A549 (cell line): ENCODE measurements at regions not wholly inside any gene's neighbourhood (a gene's known extent, or its start where the extent isn't known, plus 50 kb on each side); places are given as distances from the start of the nearest gene placed in this dataset.

Experiments
- ATAC-seq, 2 experiments: fragments of 200-7000 bp in 1 of 2; fragments of >200 bp in 1 of 2; cut with Nextera tagmentation in 1 of 2; cut with Tn5 transposase in 1 of 2; 3 replicates each; pipeline versions ENCODE4 v1.8.0 to v1.9.1; 2018 to 2020; ENCODE audit warnings: mild to moderate bottlenecking in 1 of 2, moderate library complexity in 1 of 2
- CTCF ChIA-PET: fragments of 300-600 bp; sonication (Branson Sonifier 250); formaldehyde crosslinking; extraction: SDS; loops from one replicate; lab custom pipeline; 2021; ENCODE audit warnings: antibody characterized with exemption, inconsistent platforms; lab: Yijun Ruan, JAX
- POLR2A ChIA-PET: fragments of 350-600 bp; formaldehyde crosslinking; extraction: SDS; loops from one replicate; lab custom pipeline; 2021; ENCODE audit warnings: antibody characterized with exemption, inconsistent platforms; lab: Yijun Ruan, JAX
- DNase-seq, 2 experiments: peaks; one replicate each; pipeline versions ENCODE4 v3.0.0 to v3.0.0-alpha.2; 2011 to 2016; ENCODE audit warnings: low read depth in 1 of 2, low spot score in 1 of 2
- FAIRE-seq: peaks from 2 replicates; lab custom pipeline; 2011; peaks lifted over from hg19 to GRCh38; lab: Jason Lieb, UNC
- H3K27ac ChIP-seq, 2 experiments: fragments of >200 bp; sonication (Bioruptor Twin); formaldehyde crosslinking; 3 replicates each; pipeline ENCODE4 v1.5.1; 2016 to 2017
- H3K4me1 ChIP-seq: fragments of >200 bp; sonication (Bioruptor Twin); formaldehyde crosslinking; 3 replicates; pipeline ENCODE4 v1.6.1; 2016
- H3K4me2 ChIP-seq: fragments of >200 bp; sonication (Bioruptor Twin); formaldehyde crosslinking; 3 replicates; pipeline ENCODE4 v1.6.1; 2016
- H3K4me3 ChIP-seq: fragments of >200 bp; sonication (Bioruptor Twin); formaldehyde crosslinking; 3 replicates; pipeline ENCODE4 v1.5.1; 2016
- H3K9me3 ChIP-seq: fragments of >200 bp; sonication (Bioruptor Twin); formaldehyde crosslinking; 3 replicates; pipeline ENCODE4 v1.6.1; 2016
- BCL3 ChIP-seq: fragments of >200 bp; sonication (Bioruptor Twin); formaldehyde crosslinking; IDR thresholded peaks from 3 replicates; pipeline ENCODE4 v1.6.1; 2016
- BHLHE40 ChIP-seq: IDR thresholded peaks from 2 replicates; pipeline ENCODE4 v1.6.1; 2012; ENCODE audit warnings: low read depth, low read length, inconsistent platforms
- CEBPB ChIP-seq, 2 experiments: fragments of >200 bp in 1 of 2; sonication (Bioruptor Twin) in 1 of 2; formaldehyde crosslinking in 1 of 2; IDR thresholded peaks; 2 replicates each; pipeline ENCODE4 v1.6.1; 2012 to 2016
- EHMT2 ChIP-seq: fragments of 200-600 bp; sonication (generic); IDR thresholded peaks from 2 replicates; pipeline ENCODE4 v1.6.1; 2016; ENCODE audit warnings: antibody characterized with exemption, low read depth, mild to moderate bottlenecking, moderate library complexity
- ELK1 ChIP-seq: fragments of 150-350 bp; IDR thresholded peaks from 2 replicates; pipeline ENCODE4 v1.6.1; 2014; ENCODE audit warnings: low read depth, mild to moderate bottlenecking, low read length
- FOSL2 ChIP-seq, 2 experiments: fragments of 450-650 bp in 1 of 2; fragments of >200 bp in 1 of 2; sonication (Bioruptor Twin) in 1 of 2; formaldehyde crosslinking; IDR thresholded peaks; 2 replicates each; pipeline versions ENCODE4 v1.5.0 to v1.6.1; 2016 to 2020; ENCODE audit warnings: mild to moderate bottlenecking in 1 of 2, moderate library complexity in 1 of 2
- FOXS1 ChIP-seq: fragments of 250-450 bp; sonication (Bioruptor Pico); IDR thresholded peaks from 2 replicates; pipeline ENCODE4 v1.5.0; 2020; ENCODE audit warnings: mild to moderate bottlenecking, moderate library complexity
- NFE2L2 ChIP-seq: fragments of 150-350 bp; conservative IDR thresholded peaks from 2 replicates; pipeline ENCODE4 v1.6.1; 2014; ENCODE audit warnings: low read length
- NPAS2 ChIP-seq: fragments of 250-450 bp; sonication (Bioruptor Pico); IDR thresholded peaks from 2 replicates; pipeline ENCODE4 v1.8.0; 2022; ENCODE audit warnings: mild to moderate bottlenecking, moderate library complexity, borderline replicate concordance
- NR3C1 ChIP-seq: fragments of >200 bp; sonication (Bioruptor Twin); formaldehyde crosslinking; IDR thresholded peaks from 3 replicates; pipeline ENCODE4 v1.6.1; 2017
- PHF8 ChIP-seq: fragments of 200-600 bp; sonication (generic); IDR thresholded peaks from 2 replicates; pipeline ENCODE4 v1.6.1; 2016; ENCODE audit warnings: low read depth, mild to moderate bottlenecking, antibody characterized with exemption, moderate library complexity, borderline replicate concordance
- RAD21 ChIP-seq, 2 experiments: fragments of >200 bp in 1 of 2; sonication (Bioruptor Twin) in 1 of 2; formaldehyde crosslinking in 1 of 2; IDR thresholded peaks in 1 of 2; conservative IDR thresholded peaks in 1 of 2; 2 replicates in 1 of 2; 3 replicates in 1 of 2; pipeline ENCODE4 v1.6.1; 2012 to 2018; ENCODE audit warnings: inconsistent platforms in 1 of 2
- SMC3 ChIP-seq: fragments of >200 bp; sonication (Bioruptor Twin); formaldehyde crosslinking; IDR thresholded peaks from 3 replicates; pipeline ENCODE4 v1.6.1; 2018; ENCODE audit warnings: inconsistent platforms
- TP53 ChIP-seq: fragments of 250-450 bp; sonication (Bioruptor Pico); IDR thresholded peaks from 2 replicates; pipeline ENCODE4 v1.5.0; 2021; ENCODE audit warnings: mild to moderate bottlenecking, moderate library complexity
- WGBS: methylation state at CpG from one replicate; pipeline ENCODE4 v1.1.6; 2017; ENCODE audit errors: missing lambda C conversion rate; 5-methylcytosine and 5-hydroxymethylcytosine counted together

GRCh38 chr20:11438412-11438811 lies 479.3 kb upstream of the BTBD3 start:
- 77% methylated on average over 6 of the region's 6 CpGs for WGBS
- H3K9me3 ChIP-seq, result peaks cover 31% of the 10 kb centered on the region
- ATAC-seq (no peak), FAIRE-seq (no peak), DNase-seq (no peak)
- POLR2A ChIA-PET, result no interaction called here
- 0 out of 5 replicates have a peak, but pooled peaks have one; percentile 11 to 27 for TF ChIP-seq RAD21 (conservative IDR thresholded peaks at IDR 0.05 in 1 of 2, IDR thresholded peaks at IDR 0.05 in 1 of 2)
- no peak for TF ChIP-seq BHLHE40
- H3K27ac ChIP-seq, result no peak overlapping the region
- H3K4me1 ChIP-seq, result no peaks in the 10 kb centered on the region
- H3K4me2 ChIP-seq, result no peak overlapping the region
- no peak overlapping the region for H3K4me3 ChIP-seq
- CTCF ChIA-PET, result interaction anchor here (0.8 to 1.2 kb wide), 2 partner anchors 8 to 20 kb away, joined by 3 to 4 read pairs; no protein-coding TSS in a partner anchor

- no peak for TF ChIP-seq FOSL2 (IDR thresholded peaks at IDR 0.05)
- TF ChIP-seq FOSL2 (CRISPR knock-in tag; IDR thresholded peaks at IDR 0.05), result no peak
- no peak for TF ChIP-seq EHMT2
- no peak for TF ChIP-seq NPAS2 (CRISPR knock-in tag)
- no peak for TF ChIP-seq ELK1
- TF ChIP-seq, all 56 proteins: peak for 0
- FAIRE-seq (no peak), DNase-seq (no peak), ATAC-seq (no peak)
- 56% methylated on average over 3 of the region's 3 CpGs for WGBS
- POLR2A ChIA-PET, result no interaction called here
- Histone ChIP-seq H3K9me3 (no peaks in the 10 kb centered on the region), H3K27ac (no peak overlapping the region; a peak in 1 of 6 replicates), H3K4me1 (no peaks in the 10 kb centered on the region), H3K4me2 (no peak overlapping the region), H3K4me3 (no peak overlapping the region)
- CTCF ChIA-PET, result no interaction called here
Measured at GRCh38 chr20:11443382-11444119, 474.1 kb upstream of the BTBD3 start.

GRCh38 chr20:11445161-11445560 lies 472.5 kb upstream of the BTBD3 start:
- POLR2A ChIA-PET, result no interaction called here
- WGBS, result 62% methylated on average over 3 of the region's 3 CpGs
- no peak for DNase-seq
- Histone ChIP-seq H3K9me3 (no peaks in the 10 kb centered on the region), H3K27ac (0 out of 6 replicates have a peak overlapping the region, but pooled peaks of 1 of the 2 experiments have one; percentile 3), H3K4me3 (no peak overlapping the region), H3K4me1 (no peaks in the 10 kb centered on the region), H3K4me2 (no peak overlapping the region)
- CTCF ChIA-PET, result interaction anchor here (1.3 kb wide), 1 partner anchor 9 kb away, joined by 3 read pairs; no protein-coding TSS in a partner anchor
- TF ChIP-seq TP53 (CRISPR knock-in tag) (no peak), RAD21 (conservative IDR thresholded peaks at IDR 0.05 in 1 of 2, IDR thresholded peaks at IDR 0.05 in 1 of 2) (no peak), NR3C1 (no peak), NFE2L2 (no peak), BCL3 (no peak), SMC3 (no peak), PHF8 (no peak)
- FAIRE-seq, result no peak
- no peak for ATAC-seq

GRCh38 chr20:11445891-11446290 lies 471.8 kb upstream of the BTBD3 start:
- no peak for FAIRE-seq
- H3K4me3 ChIP-seq, result no peak overlapping the region
- no peak overlapping the region for H3K27ac ChIP-seq
- H3K4me1 ChIP-seq, result no peaks in the 10 kb centered on the region
- TF ChIP-seq PHF8 (no peak), NR3C1 (no peak), SMC3 (no peak), FOXS1 (no peak), EHMT2 (no peak), CEBPB (IDR thresholded peaks at IDR 0.05) (peak in 1 of 2 experiments; percentile 45; a peak in 1 of 4 replicates)
- H3K4me2 ChIP-seq, result no peak overlapping the region
- CTCF ChIA-PET, result interaction anchor here (1.2 kb wide), 1 partner anchor 9 kb away, joined by 3 read pairs; no protein-coding TSS in a partner anchor
- ATAC-seq, result no peak
- POLR2A ChIA-PET, result no interaction called here
- no peaks in the 10 kb centered on the region for H3K9me3 ChIP-seq
- no peak for DNase-seq
